ENCODE measurements at regions not wholly inside any gene's neighbourhood (a gene's known extent, or its start where the extent isn't known, plus 50 kb on each side); places are given as distances from the start of the nearest gene placed in this dataset.

GRCh38 chr1:118791094-118791691, 196.9 kb downstream of the TBX15 start:
- 45 to 70% methylated on average over 2 of the region's 2 CpGs for WGBS, 2 donors

GRCh38 chr1:118788463-118788862, 199.7 kb downstream of the TBX15 start:
- DNase-seq (ENCODE audit: low spot score in 2 of 2): no peak
- no peak overlapping the region for H3K4me3 ChIP-seq (ENCODE audit: low read depth, poor library complexity, severe bottlenecking)
- 88 to 100% methylated on average over 1 of the region's 1 CpG for WGBS, 2 donors
- TF ChIP-seq CTCF (IDR thresholded peaks at IDR 0.05): no peak
- TF ChIP-seq POLR2A (IDR thresholded peaks at IDR 0.05): no peak
- intact Hi-C loops (cut with DNase I; ENCODE audit: low total_unique reads): no loop called here

More at GRCh38 chr1:118791094-118791691, 196.9 kb downstream of the TBX15 start:
- no peak for DNase-seq (ENCODE audit: low spot score in 2 of 2)
- no peak for TF ChIP-seq CTCF (IDR thresholded peaks at IDR 0.05)
- no peak for TF ChIP-seq POLR2A (IDR thresholded peaks at IDR 0.05)
- intact Hi-C loops (cut with DNase I; ENCODE audit: low total_unique reads): no loop called here
- H3K4me3 ChIP-seq (ENCODE audit: low read depth, poor library complexity, severe bottlenecking): no peak overlapping the region

GRCh38 chr1:118786454-118787155, 201.5 kb downstream of the TBX15 start:
- no peak overlapping the region for H3K4me3 ChIP-seq (ENCODE audit: low read depth, poor library complexity, severe bottlenecking)
- intact Hi-C loops (cut with DNase I; ENCODE audit: low total_unique reads): no loop called here
- TF ChIP-seq POLR2A (IDR thresholded peaks at IDR 0.05) (no peak), CTCF (IDR thresholded peaks at IDR 0.05) (no peak)
- no peak for DNase-seq (ENCODE audit: low spot score in 2 of 2)
- WGBS, 2 donors: 85 to 88% methylated on average over 4 of the region's 4 CpGs

- TF ChIP-seq CTCF (IDR thresholded peaks at IDR 0.05): no peak
- TF ChIP-seq POLR2A (IDR thresholded peaks at IDR 0.05): no peak
- intact Hi-C loops (cut with DNase I; ENCODE audit: low total_unique reads): no loop called here
- 4 to 33% methylated on average over 2 of the region's 2 CpGs for WGBS, 2 donors
- no peak for DNase-seq (ENCODE audit: low spot score in 2 of 2)
- no peak overlapping the region for H3K4me3 ChIP-seq (ENCODE audit: low read depth, poor library complexity, severe bottlenecking)
Observed at GRCh38 chr1:118785246-118785645, 202.9 kb downstream of the TBX15 start.

GRCh38 chr1:118783095-118783758, 204.9 kb downstream of the TBX15 start:
- no peak for TF ChIP-seq POLR2A (IDR thresholded peaks at IDR 0.05)
- no peak for TF ChIP-seq CTCF (IDR thresholded peaks at IDR 0.05)
- WGBS, 2 donors: 37% methylated on average over 2 of the region's 2 CpGs
- no peak overlapping the region for H3K4me3 ChIP-seq (ENCODE audit: low read depth, poor library complexity, severe bottlenecking)
- DNase-seq (ENCODE audit: low spot score in 2 of 2): no peak
- intact Hi-C loops (cut with DNase I; ENCODE audit: low total_unique reads): no loop called here

Measured in lower leg skin (tissue), 4 donors.